Panc1 (cell line): ENCODE measurements at regions not wholly inside any gene's neighbourhood (a gene's known extent, or its start where the extent isn't known, plus 50 kb on each side); places are given as distances from the start of the nearest gene placed in this dataset.

Source experiments
- ATAC-seq: fragments of 200-7000 bp; cut with Tn5 transposase; 2 replicates; pipeline ENCODE4 v1.9.1; 2020; ENCODE audit warnings: mild to moderate bottlenecking, moderate library complexity
- BruUV-seq: library from RNA; stranded (reverse); fragments of 400-500 nt; replicated peaks from 2 replicates; lab custom pipeline; 2021; lab: Mats Ljungman, UMichigan
- CTCF ChIA-PET: fragments of 300-600 bp; sonication (Branson Sonifier 250); formaldehyde crosslinking; loops from one replicate; lab custom pipeline; 2022; ENCODE audit warnings: antibody characterized with exemption; lab: Charles Lee
- POLR2A ChIA-PET: fragments of 300-600 bp; sonication (Branson Sonifier 250); formaldehyde crosslinking; loops from one replicate; lab custom pipeline; 2022; ENCODE audit warnings: antibody characterized with exemption; lab: Charles Lee
- DNase-seq: peaks from one replicate; pipeline ENCODE4 v3.0.0-alpha.2; 2010; ENCODE audit warnings: low read depth, low spot score
- H3K27ac ChIP-seq: 2 replicates; pipeline ENCODE4 v1.5.1; 2011; ENCODE audit warnings: mild to moderate bottlenecking, low read length, inconsistent platforms
- H3K27me3 ChIP-seq: fragments of 200-500 bp; sonication (Bioruptor generic); 2 replicates; pipeline ENCODE4 v1.6.0; 2014; ENCODE audit warnings: low read length, inconsistent platforms; ENCODE audit not compliant: control insufficient read depth, insufficient read depth
- H3K36me3 ChIP-seq: fragments of 200-500 bp; sonication (Bioruptor generic); 2 replicates; pipeline ENCODE4 v1.5.1; 2014; ENCODE audit warnings: inconsistent platforms, mild to moderate bottlenecking, low read length, moderate library complexity; ENCODE audit not compliant: control insufficient read depth, insufficient read depth
- H3K4me1 ChIP-seq: 2 replicates; pipeline ENCODE4 v1.5.1; 2011; ENCODE audit warnings: inconsistent platforms, mild to moderate bottlenecking, low read length, moderate library complexity; ENCODE audit not compliant: control insufficient read depth, insufficient read depth
- H3K4me3 ChIP-seq, 2 experiments: 2 replicates each; pipeline ENCODE4 v1.5.1; 2011 to 2012; ENCODE audit warnings: low read depth in 2 of 2, low read length in 2 of 2, mild to moderate bottlenecking in 2 of 2, inconsistent platforms in 1 of 2, moderate library complexity in 1 of 2
- H3K9me3 ChIP-seq: fragments of 200-500 bp; sonication (Bioruptor generic); 2 replicates; pipeline ENCODE4 v1.5.1; 2014; ENCODE audit warnings: low read depth, mild to moderate bottlenecking, inconsistent platforms, low read length, moderate library complexity; ENCODE audit not compliant: control insufficient read depth, insufficient read depth
- CTCF ChIP-seq: fragments of 450-650 bp; IDR thresholded peaks from 2 replicates; pipeline ENCODE4 v1.5.1; 2017; ENCODE audit warnings: mild to moderate bottlenecking
- POLR2AphosphoS5 ChIP-seq: IDR thresholded peaks from 2 replicates; pipeline ENCODE4 v1.6.1; 2012; ENCODE audit warnings: mild to moderate bottlenecking, low read depth, low read length, moderate library complexity
- SIN3A ChIP-seq: IDR thresholded peaks from 2 replicates; pipeline ENCODE4 v1.6.1; 2012; ENCODE audit warnings: low read depth, mild to moderate bottlenecking, low read length, moderate library complexity, borderline replicate concordance; ENCODE audit not compliant: insufficient read depth
- TCF7L2 ChIP-seq: IDR thresholded peaks from 2 replicates; pipeline ENCODE4 v1.6.1; 2011; ENCODE audit warnings: mild to moderate bottlenecking, low read depth, low read length, inconsistent platforms
- in situ Hi-C: cut with HindIII; loops from 2 replicates; pipeline ENCODE4 v1.10.0; 2016; ENCODE audit warnings: low sequenced_read_pairs, low pct_unique_long_range_greater_than_20kb
- intact Hi-C: fragments of 100-400 bp; cut with micrococcal nuclease; formaldehyde crosslinking; loops from one replicate; pipeline ENCODE4 v1.10.0; 2022; ENCODE audit not compliant: unreplicated experiment
- TF ChIP-seq, protein P1 (sequence below), 2 experiments: IDR thresholded peaks; 2 replicates each; pipeline ENCODE4 v1.6.1; 2011 to 2012; ENCODE audit warnings: low read depth in 2 of 2, control low read depth in 1 of 2, low read length in 1 of 2, mild to moderate bottlenecking in 1 of 2, moderate library complexity in 1 of 2; ENCODE audit not compliant: insufficient read depth in 1 of 2

DNA sequence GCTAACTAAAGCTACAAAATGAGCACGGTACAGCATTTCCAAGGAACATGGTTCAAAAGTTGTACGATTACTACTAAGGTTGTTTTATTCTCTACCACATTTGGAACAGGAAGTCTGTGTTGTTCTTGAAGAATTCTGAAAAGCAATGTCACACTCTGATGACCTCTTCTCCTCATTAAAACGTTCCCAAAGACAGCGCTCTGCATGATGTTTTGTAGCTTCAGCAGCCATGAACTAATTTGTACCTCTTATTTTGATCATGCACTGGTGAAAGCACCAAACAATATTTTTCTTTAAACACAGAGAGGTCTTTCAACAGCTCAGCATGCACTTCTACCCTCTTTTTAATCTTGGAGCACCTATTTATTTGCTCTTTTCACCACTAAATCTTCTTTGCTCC is 75.0 kb upstream of the TES start:
- peaks cover 13% of the 10 kb centered on the region for H3K4me1 ChIP-seq
- intact Hi-C loops: no loop called here
- ChIA-PET POLR2A (no interaction called here), CTCF (interaction anchor here (1.4 kb wide), 1 partner anchor 41 kb away, joined by 3 read pairs; no protein-coding TSS in a partner anchor)
- no peak overlapping the region for H3K4me3 ChIP-seq
- no TSS peak for BruUV-seq
- no peak for ATAC-seq
- in situ Hi-C loops: no loop called here
- no peak overlapping the region for H3K27ac ChIP-seq
- H3K9me3 ChIP-seq: no peaks in the 10 kb centered on the region
- no peak for DNase-seq
- no peaks in the 10 kb centered on the region; the same call in 1 of the 2 replicates for H3K27me3 ChIP-seq
- no peak for TF ChIP-seq TCF7L2
- no peak for TF ChIP-seq SIN3A
- TF ChIP-seq, protein P1, sequence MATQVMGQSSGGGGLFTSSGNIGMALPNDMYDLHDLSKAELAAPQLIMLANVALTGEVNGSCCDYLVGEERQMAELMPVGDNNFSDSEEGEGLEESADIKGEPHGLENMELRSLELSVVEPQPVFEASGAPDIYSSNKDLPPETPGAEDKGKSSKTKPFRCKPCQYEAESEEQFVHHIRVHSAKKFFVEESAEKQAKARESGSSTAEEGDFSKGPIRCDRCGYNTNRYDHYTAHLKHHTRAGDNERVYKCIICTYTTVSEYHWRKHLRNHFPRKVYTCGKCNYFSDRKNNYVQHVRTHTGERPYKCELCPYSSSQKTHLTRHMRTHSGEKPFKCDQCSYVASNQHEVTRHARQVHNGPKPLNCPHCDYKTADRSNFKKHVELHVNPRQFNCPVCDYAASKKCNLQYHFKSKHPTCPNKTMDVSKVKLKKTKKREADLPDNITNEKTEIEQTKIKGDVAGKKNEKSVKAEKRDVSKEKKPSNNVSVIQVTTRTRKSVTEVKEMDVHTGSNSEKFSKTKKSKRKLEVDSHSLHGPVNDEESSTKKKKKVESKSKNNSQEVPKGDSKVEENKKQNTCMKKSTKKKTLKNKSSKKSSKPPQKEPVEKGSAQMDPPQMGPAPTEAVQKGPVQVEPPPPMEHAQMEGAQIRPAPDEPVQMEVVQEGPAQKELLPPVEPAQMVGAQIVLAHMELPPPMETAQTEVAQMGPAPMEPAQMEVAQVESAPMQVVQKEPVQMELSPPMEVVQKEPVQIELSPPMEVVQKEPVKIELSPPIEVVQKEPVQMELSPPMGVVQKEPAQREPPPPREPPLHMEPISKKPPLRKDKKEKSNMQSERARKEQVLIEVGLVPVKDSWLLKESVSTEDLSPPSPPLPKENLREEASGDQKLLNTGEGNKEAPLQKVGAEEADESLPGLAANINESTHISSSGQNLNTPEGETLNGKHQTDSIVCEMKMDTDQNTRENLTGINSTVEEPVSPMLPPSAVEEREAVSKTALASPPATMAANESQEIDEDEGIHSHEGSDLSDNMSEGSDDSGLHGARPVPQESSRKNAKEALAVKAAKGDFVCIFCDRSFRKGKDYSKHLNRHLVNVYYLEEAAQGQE (IDR thresholded peaks at IDR 0.05; ENCODE audit: insufficient read depth in 1 of 2, low read depth in 2 of 2, low read length in 1 of 2): no peak
- no peak for TF ChIP-seq POLR2AphosphoS5
- TF ChIP-seq CTCF: no peak
- H3K36me3 ChIP-seq: no peaks in the 10 kb centered on the region

GRCh38 chr7:116138202-116138801 is 72.0 kb upstream of the TES start:
- Histone ChIP-seq H3K9me3 (no peaks in the 10 kb centered on the region), H3K4me3 (no peak overlapping the region), H3K4me1 (peaks cover 13% of the 10 kb centered on the region), H3K27me3 (no peaks in the 10 kb centered on the region; the same call in 1 of the 2 replicates), H3K27ac (peak overlapping the region; percentile 42; the same call in 1 of the 2 replicates), H3K36me3 (no peaks in the 10 kb centered on the region)
- ATAC-seq: peak; percentile 94
- intact Hi-C loops: loop anchor here (1.0 kb wide), 1 partner anchor 98 kb away; no protein-coding TSS in a partner anchor
- ChIA-PET POLR2A (no interaction called here), CTCF (interaction anchor here (0.6 to 0.9 kb wide), 3 partner anchors 8 to 718 kb away, joined by 3 to 10 read pairs (median 4); no protein-coding TSS in a partner anchor)
- in situ Hi-C loops: no loop called here
- no TSS peak for BruUV-seq
- TF ChIP-seq CTCF (peak; percentile 82; the same call in 1 of the 2 replicates), POLR2AphosphoS5 (no peak)
- DNase-seq: peak; percentile 65
